ENCODE measurements at regions not wholly inside any gene's neighbourhood (a gene's known extent, or its start where the extent isn't known, plus 50 kb on each side); places are given as distances from the start of the nearest gene placed in this dataset.

DNA sequence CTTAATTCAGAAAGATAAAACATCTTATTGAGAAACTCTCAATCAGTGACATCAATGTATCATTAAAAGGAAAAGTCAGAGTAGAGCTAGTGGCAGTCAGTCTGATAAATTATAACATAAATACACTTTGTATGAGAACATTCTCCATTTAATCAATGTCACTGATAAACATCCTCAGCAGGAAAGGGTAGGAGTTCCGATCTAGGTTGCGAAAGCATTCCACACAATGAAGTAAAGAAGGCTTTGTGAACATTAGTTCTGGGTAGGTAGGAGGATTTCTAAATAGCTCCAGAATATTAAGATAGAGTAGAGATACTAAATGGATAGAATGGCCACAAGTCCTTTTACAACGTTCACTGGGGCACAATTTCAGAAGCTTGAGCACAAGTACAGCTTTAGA, 179.7 kb upstream of the MALRD1 start:
- H4K20me1 ChIP-seq (ENCODE audit: insufficient read depth, low read length): no peaks in the 10 kb centered on the region
- no peak overlapping the region for H2AFZ ChIP-seq (ENCODE audit: low read length)
- H3K4me1 ChIP-seq (ENCODE audit: insufficient read depth, low read length): no peaks in the 10 kb centered on the region
- H3K9me3 ChIP-seq (ENCODE audit: low read depth, low read length): no peaks in the 10 kb centered on the region
- H3K4me2 ChIP-seq (ENCODE audit: insufficient read depth, low read length): no peak overlapping the region
- H3K27me3 ChIP-seq (ENCODE audit: insufficient read depth, low read length): no peaks in the 10 kb centered on the region
- H3K36me3 ChIP-seq (ENCODE audit: insufficient read depth, low read length): no peaks in the 10 kb centered on the region
- DNase-seq (ENCODE audit: insufficient read length, low spot score, missing footprints): no peak
- H3K79me2 ChIP-seq (ENCODE audit: insufficient read depth, low read length): no peaks in the 10 kb centered on the region
- no peak overlapping the region for H3K4me3 ChIP-seq (ENCODE audit: insufficient read depth, low read length)
- TF ChIP-seq, protein P1, sequence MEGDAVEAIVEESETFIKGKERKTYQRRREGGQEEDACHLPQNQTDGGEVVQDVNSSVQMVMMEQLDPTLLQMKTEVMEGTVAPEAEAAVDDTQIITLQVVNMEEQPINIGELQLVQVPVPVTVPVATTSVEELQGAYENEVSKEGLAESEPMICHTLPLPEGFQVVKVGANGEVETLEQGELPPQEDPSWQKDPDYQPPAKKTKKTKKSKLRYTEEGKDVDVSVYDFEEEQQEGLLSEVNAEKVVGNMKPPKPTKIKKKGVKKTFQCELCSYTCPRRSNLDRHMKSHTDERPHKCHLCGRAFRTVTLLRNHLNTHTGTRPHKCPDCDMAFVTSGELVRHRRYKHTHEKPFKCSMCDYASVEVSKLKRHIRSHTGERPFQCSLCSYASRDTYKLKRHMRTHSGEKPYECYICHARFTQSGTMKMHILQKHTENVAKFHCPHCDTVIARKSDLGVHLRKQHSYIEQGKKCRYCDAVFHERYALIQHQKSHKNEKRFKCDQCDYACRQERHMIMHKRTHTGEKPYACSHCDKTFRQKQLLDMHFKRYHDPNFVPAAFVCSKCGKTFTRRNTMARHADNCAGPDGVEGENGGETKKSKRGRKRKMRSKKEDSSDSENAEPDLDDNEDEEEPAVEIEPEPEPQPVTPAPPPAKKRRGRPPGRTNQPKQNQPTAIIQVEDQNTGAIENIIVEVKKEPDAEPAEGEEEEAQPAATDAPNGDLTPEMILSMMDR (IDR thresholded peaks at IDR 0.05; ENCODE audit: extremely low read depth, low read depth, low read length): no peak
- H3K27ac ChIP-seq (ENCODE audit: low read depth, low read length): no peak overlapping the region

DNA sequence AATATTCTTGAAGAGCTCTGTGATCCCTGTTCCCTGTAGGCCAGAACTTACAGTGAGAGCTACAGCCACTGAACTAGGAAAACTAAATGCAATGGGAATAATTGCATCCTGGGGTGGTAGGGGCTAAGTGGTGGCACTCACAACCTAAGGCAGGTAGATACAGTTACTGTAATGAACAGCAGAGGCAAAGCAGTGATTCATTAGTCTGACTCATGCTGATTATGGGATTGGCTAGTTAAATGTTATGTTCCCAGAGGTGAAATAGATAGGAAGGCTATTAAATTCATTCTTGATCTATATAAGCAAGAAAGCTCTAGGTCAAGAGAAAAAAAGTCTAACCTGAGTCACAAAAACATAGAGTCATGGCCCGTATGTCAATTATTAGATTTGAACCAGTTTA, 173.1 kb upstream of the MALRD1 start:
- Histone ChIP-seq H2AFZ (ENCODE audit: low read length) (no peak overlapping the region), H3K36me3 (ENCODE audit: insufficient read depth, low read length) (no peaks in the 10 kb centered on the region), H4K20me1 (ENCODE audit: insufficient read depth, low read length) (no peaks in the 10 kb centered on the region), H3K27ac (ENCODE audit: low read depth, low read length) (no peak overlapping the region), H3K79me2 (ENCODE audit: insufficient read depth, low read length) (no peaks in the 10 kb centered on the region), H3K4me3 (ENCODE audit: insufficient read depth, low read length) (no peak overlapping the region), H3K9me3 (ENCODE audit: low read depth, low read length) (no peaks in the 10 kb centered on the region), H3K27me3 (ENCODE audit: insufficient read depth, low read length) (no peaks in the 10 kb centered on the region), H3K4me1 (ENCODE audit: insufficient read depth, low read length) (no peaks in the 10 kb centered on the region), H3K4me2 (ENCODE audit: insufficient read depth, low read length) (no peak overlapping the region)
- no peak for DNase-seq (ENCODE audit: insufficient read length, low spot score, missing footprints)
- TF ChIP-seq, protein P1 (IDR thresholded peaks at IDR 0.05; ENCODE audit: extremely low read depth, low read depth, low read length): no peak

DNA sequence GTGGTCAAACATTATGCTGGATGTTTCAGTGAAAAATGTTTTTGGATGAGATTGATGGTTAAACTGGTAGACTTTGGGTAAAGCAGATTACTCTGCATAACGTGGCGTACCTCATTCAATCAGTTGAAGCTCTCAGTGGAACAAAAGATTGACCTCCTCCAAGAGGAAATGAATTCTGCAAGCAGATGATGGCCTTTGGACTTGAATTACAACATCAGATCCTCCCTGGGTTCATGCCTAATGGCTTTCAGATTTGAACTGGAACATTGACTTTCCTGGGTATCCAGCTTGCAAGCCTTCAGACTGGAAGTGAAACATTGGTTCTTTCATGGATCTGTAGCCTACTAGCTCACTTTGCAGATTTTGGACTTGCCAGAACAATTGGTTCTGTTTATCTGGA, 169.3 kb upstream of the MALRD1 start:
- DNase-seq (ENCODE audit: insufficient read length, low spot score, missing footprints): no peak
- Histone ChIP-seq H3K9me3 (ENCODE audit: low read depth, low read length) (no peaks in the 10 kb centered on the region), H3K27ac (ENCODE audit: low read depth, low read length) (no peak overlapping the region), H4K20me1 (ENCODE audit: insufficient read depth, low read length) (no peaks in the 10 kb centered on the region), H3K4me2 (ENCODE audit: insufficient read depth, low read length) (no peak overlapping the region), H3K4me3 (ENCODE audit: insufficient read depth, low read length) (no peak overlapping the region), H3K4me1 (ENCODE audit: insufficient read depth, low read length) (no peaks in the 10 kb centered on the region), H3K79me2 (ENCODE audit: insufficient read depth, low read length) (no peaks in the 10 kb centered on the region), H2AFZ (ENCODE audit: low read length) (no peak overlapping the region), H3K36me3 (ENCODE audit: insufficient read depth, low read length) (no peaks in the 10 kb centered on the region), H3K27me3 (ENCODE audit: insufficient read depth, low read length) (no peaks in the 10 kb centered on the region)
- TF ChIP-seq, protein P1 (IDR thresholded peaks at IDR 0.05; ENCODE audit: extremely low read depth, low read depth, low read length): no peak

DNA sequence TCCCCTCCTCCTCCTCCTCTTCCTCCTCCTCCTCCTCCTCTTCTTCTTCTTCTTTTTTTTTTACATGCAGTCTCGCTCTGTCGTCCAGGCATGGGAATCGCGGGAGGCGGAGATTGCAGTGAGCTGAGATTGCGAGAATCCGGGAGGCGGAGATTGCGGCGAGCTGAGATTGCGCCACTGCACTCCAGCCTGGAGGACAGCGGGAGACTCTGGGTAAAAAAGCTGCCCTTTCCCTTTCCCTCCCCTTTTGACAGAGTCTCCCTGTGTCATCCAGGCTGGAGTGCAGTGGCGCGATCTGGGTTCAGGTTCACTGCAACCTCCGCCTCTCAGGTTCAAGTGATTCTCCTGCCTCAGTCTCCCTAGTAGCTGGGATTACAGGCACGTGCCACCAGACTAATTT, 168.1 kb upstream of the MALRD1 start:
- Histone ChIP-seq H3K36me3 (ENCODE audit: insufficient read depth, low read length) (no peaks in the 10 kb centered on the region), H3K4me1 (ENCODE audit: insufficient read depth, low read length) (no peaks in the 10 kb centered on the region), H3K79me2 (ENCODE audit: insufficient read depth, low read length) (no peaks in the 10 kb centered on the region), H3K4me2 (ENCODE audit: insufficient read depth, low read length) (no peak overlapping the region), H3K27me3 (ENCODE audit: insufficient read depth, low read length) (no peaks in the 10 kb centered on the region), H3K9me3 (ENCODE audit: low read depth, low read length) (no peaks in the 10 kb centered on the region), H3K27ac (ENCODE audit: low read depth, low read length) (no peak overlapping the region), H3K4me3 (ENCODE audit: insufficient read depth, low read length) (no peak overlapping the region), H4K20me1 (ENCODE audit: insufficient read depth, low read length) (no peaks in the 10 kb centered on the region), H2AFZ (ENCODE audit: low read length) (no peak overlapping the region)
- TF ChIP-seq, protein P1 (IDR thresholded peaks at IDR 0.05; ENCODE audit: extremely low read depth, low read depth, low read length): no peak
- DNase-seq (ENCODE audit: insufficient read length, low spot score, missing footprints): no peak

Measured in osteoblast (primary cell).